Gastroesophageal sphincter (tissue), 3 donors: ENCODE measurements at regions not wholly inside any gene's neighbourhood (a gene's known extent, or its start where the extent isn't known, plus 50 kb on each side); places are given as distances from the start of the nearest gene placed in this dataset.
"Not testable (repeated sequence)": the region's sequence is repeated elsewhere in the genome, so short reads cannot be mapped to it uniquely, and the experiment has no call there.

Source experiments
- EP300 ChIP-seq: sonication (generic); formaldehyde crosslinking; IDR thresholded peaks from one replicate; pipeline ENCODE4 v1.6.1; 2017; ENCODE audit warnings: antibody characterized with exemption, mild to moderate bottlenecking
- TF ChIP-seq, protein P1 (sequence below), 4 experiments: fragments of 200-600 bp in 2 of 4; fragments of 450-650 bp in 2 of 4; sonication (generic) in 1 of 4; IDR thresholded peaks; one replicate each; pipeline ENCODE4 v1.5.1; 2017 to 2019; ENCODE audit warnings: antibody characterized with exemption in 4 of 4, mild to moderate bottlenecking in 2 of 4, moderate library complexity in 2 of 4

DNA sequence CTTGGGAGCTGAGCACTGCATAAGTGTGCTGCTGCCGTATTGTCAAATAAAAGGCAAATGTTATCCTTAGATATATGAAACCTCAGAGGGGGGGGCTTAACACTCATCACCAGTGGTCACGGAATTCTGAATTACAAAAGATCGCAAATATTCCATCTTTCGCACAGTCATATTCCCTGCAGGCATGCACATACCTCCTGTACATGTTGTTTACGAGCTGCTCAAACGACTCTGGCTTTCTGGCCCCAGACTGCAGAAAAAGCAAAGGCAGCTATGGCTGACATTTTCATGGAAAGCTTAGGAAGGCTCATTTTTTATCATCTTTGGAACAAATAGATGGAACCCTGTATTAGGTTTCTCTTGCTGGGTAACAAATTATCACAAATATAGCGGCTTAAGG is 265.5 kb upstream of the NBPF12 start:
- not testable (repeated sequence) for TF ChIP-seq EP300
- TF ChIP-seq, protein P1, sequence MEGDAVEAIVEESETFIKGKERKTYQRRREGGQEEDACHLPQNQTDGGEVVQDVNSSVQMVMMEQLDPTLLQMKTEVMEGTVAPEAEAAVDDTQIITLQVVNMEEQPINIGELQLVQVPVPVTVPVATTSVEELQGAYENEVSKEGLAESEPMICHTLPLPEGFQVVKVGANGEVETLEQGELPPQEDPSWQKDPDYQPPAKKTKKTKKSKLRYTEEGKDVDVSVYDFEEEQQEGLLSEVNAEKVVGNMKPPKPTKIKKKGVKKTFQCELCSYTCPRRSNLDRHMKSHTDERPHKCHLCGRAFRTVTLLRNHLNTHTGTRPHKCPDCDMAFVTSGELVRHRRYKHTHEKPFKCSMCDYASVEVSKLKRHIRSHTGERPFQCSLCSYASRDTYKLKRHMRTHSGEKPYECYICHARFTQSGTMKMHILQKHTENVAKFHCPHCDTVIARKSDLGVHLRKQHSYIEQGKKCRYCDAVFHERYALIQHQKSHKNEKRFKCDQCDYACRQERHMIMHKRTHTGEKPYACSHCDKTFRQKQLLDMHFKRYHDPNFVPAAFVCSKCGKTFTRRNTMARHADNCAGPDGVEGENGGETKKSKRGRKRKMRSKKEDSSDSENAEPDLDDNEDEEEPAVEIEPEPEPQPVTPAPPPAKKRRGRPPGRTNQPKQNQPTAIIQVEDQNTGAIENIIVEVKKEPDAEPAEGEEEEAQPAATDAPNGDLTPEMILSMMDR (IDR thresholded peaks at IDR 0.05) = not testable (repeated sequence)
